Body of pancreas (tissue), 4 donors: ENCODE measurements at regions not wholly inside any gene's neighbourhood (a gene's known extent, or its start where the extent isn't known, plus 50 kb on each side); places are given as distances from the start of the nearest gene placed in this dataset.

Experiments
- POLR2A ChIP-seq, 3 donors: fragments of 450-650 bp; IDR thresholded peaks; one replicate each; pipeline ENCODE4 v1.6.1; 2016; ENCODE audit warnings: antibody characterized with exemption in 3 of 3, mild to moderate bottlenecking in 2 of 3
- TF ChIP-seq, protein P1 (sequence below), 7 experiments: fragments of 450-650 bp in 4 of 7; fragments of 200-600 bp in 3 of 7; sonication (generic) in 3 of 7; IDR thresholded peaks; one replicate each; pipeline ENCODE4 v1.5.1; 2016 to 2019; ENCODE audit warnings: antibody characterized with exemption in 7 of 7

DNA sequence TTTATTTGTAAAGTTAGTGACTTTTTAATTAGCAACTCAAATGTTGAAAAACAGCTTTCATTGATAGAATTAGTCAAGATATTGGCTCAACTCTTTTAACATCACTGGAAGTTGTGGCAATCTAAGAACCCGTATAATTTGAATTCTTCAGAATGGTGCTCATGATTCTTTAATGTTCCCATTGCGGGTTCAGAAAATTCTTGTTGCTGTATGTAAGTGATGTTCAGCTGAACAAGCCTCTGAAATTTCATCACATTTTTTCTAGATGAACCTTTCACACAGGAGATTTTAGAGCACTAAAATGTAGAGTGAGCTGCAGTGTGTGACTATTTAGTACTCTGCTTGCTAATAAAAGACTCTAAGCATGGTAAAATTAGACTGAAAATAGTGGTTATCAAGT is 1317.7 kb downstream of the FSTL5 start:
- TF ChIP-seq, protein P1, sequence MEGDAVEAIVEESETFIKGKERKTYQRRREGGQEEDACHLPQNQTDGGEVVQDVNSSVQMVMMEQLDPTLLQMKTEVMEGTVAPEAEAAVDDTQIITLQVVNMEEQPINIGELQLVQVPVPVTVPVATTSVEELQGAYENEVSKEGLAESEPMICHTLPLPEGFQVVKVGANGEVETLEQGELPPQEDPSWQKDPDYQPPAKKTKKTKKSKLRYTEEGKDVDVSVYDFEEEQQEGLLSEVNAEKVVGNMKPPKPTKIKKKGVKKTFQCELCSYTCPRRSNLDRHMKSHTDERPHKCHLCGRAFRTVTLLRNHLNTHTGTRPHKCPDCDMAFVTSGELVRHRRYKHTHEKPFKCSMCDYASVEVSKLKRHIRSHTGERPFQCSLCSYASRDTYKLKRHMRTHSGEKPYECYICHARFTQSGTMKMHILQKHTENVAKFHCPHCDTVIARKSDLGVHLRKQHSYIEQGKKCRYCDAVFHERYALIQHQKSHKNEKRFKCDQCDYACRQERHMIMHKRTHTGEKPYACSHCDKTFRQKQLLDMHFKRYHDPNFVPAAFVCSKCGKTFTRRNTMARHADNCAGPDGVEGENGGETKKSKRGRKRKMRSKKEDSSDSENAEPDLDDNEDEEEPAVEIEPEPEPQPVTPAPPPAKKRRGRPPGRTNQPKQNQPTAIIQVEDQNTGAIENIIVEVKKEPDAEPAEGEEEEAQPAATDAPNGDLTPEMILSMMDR (IDR thresholded peaks at IDR 0.05): no peak
- TF ChIP-seq POLR2A (IDR thresholded peaks at IDR 0.05): no peak
